H1 (cell line): ENCODE measurements at regions not wholly inside any gene's neighbourhood (a gene's known extent, or its start where the extent isn't known, plus 50 kb on each side); places are given as distances from the start of the nearest gene placed in this dataset.

Experiments
- EP300 ChIP-seq, 2 experiments: IDR thresholded peaks; 1 replicate in 1 of 2; 2 replicates in 1 of 2; pipeline ENCODE4 v1.6.1; 2011 to 2012; ENCODE audit warnings: low read depth in 2 of 2, low read length in 2 of 2, mild to moderate bottlenecking in 2 of 2, borderline replicate concordance in 1 of 2, inconsistent platforms in 1 of 2, moderate library complexity in 1 of 2
- EZH2 ChIP-seq: fragments of 200-600 bp; sonication (generic); IDR thresholded peaks from 2 replicates; pipeline ENCODE4 v1.7.1; 2012; ENCODE audit warnings: low read depth, mild to moderate bottlenecking, moderate library complexity, low read length, inconsistent platforms; ENCODE audit not compliant: severe bottlenecking
- HDAC2 ChIP-seq, 2 experiments: fragments of 300-600 bp in 1 of 2; sonication (generic) in 1 of 2; IDR thresholded peaks; 2 replicates each; pipeline ENCODE4 v1.6.1; 2011 to 2012; ENCODE audit warnings: low read depth in 2 of 2, low read length in 2 of 2, mild to moderate bottlenecking in 2 of 2, moderate library complexity in 2 of 2, borderline replicate concordance in 1 of 2, inconsistent platforms in 1 of 2
- NANOG ChIP-seq: IDR thresholded peaks from 2 replicates; pipeline ENCODE4 v1.6.1; 2011; ENCODE audit warnings: low read length, low read depth, mild to moderate bottlenecking, inconsistent platforms; ENCODE audit not compliant: insufficient read depth, poor library complexity, severe bottlenecking
- RAD21 ChIP-seq, 2 experiments: IDR thresholded peaks in 1 of 2; conservative IDR thresholded peaks in 1 of 2; 2 replicates each; pipeline ENCODE4 v1.6.1; 2011; ENCODE audit warnings: low read depth in 2 of 2, low read length in 2 of 2, improper control_type of control experiment in 1 of 2, inconsistent platforms in 1 of 2, mild to moderate bottlenecking in 1 of 2, moderate library complexity in 1 of 2
- RNF2 ChIP-seq: fragments of 200-900, 300-1000 bp; sonication (generic); IDR thresholded peaks from 2 replicates; pipeline ENCODE4 v1.7.1; 2016; ENCODE audit warnings: borderline replicate concordance, low read depth, mild to moderate bottlenecking, antibody characterized with exemption, low read length; ENCODE audit not compliant: poor library complexity, severe bottlenecking; ENCODE audit errors: missing control alignments
- SIX5 ChIP-seq: IDR thresholded peaks from 2 replicates; pipeline ENCODE4 v1.6.1; 2011; ENCODE audit warnings: mild to moderate bottlenecking, low read depth, low read length
- TF ChIP-seq, protein P1 (sequence below): fragments of 300-600 bp; sonication (generic); IDR thresholded peaks from 2 replicates; pipeline ENCODE4 v1.7.1; 2012; ENCODE audit warnings: low read length, moderate library complexity, mild to moderate bottlenecking, inconsistent platforms; ENCODE audit not compliant: insufficient replicate concordance

DNA sequence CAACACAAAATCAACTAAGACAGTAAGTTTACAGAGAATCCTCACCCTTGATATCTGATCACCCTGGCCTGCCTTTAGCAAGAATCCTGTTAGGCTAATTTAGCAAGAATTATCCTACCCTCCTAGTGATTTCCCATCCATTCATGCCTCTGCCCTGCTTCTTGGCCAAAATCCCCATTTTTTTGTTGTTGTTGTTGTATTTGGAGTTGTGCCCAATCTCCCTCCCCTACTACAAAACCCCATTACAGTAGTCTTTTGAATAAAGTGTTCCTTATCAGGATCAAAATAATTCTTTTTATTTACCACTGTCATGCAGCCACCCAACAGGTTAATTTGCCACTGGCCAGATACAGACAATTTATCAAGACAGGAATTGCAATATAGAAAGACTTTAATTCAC, 58.5 kb upstream of the CLINT1 start (continued):
- TF ChIP-seq, protein P1, sequence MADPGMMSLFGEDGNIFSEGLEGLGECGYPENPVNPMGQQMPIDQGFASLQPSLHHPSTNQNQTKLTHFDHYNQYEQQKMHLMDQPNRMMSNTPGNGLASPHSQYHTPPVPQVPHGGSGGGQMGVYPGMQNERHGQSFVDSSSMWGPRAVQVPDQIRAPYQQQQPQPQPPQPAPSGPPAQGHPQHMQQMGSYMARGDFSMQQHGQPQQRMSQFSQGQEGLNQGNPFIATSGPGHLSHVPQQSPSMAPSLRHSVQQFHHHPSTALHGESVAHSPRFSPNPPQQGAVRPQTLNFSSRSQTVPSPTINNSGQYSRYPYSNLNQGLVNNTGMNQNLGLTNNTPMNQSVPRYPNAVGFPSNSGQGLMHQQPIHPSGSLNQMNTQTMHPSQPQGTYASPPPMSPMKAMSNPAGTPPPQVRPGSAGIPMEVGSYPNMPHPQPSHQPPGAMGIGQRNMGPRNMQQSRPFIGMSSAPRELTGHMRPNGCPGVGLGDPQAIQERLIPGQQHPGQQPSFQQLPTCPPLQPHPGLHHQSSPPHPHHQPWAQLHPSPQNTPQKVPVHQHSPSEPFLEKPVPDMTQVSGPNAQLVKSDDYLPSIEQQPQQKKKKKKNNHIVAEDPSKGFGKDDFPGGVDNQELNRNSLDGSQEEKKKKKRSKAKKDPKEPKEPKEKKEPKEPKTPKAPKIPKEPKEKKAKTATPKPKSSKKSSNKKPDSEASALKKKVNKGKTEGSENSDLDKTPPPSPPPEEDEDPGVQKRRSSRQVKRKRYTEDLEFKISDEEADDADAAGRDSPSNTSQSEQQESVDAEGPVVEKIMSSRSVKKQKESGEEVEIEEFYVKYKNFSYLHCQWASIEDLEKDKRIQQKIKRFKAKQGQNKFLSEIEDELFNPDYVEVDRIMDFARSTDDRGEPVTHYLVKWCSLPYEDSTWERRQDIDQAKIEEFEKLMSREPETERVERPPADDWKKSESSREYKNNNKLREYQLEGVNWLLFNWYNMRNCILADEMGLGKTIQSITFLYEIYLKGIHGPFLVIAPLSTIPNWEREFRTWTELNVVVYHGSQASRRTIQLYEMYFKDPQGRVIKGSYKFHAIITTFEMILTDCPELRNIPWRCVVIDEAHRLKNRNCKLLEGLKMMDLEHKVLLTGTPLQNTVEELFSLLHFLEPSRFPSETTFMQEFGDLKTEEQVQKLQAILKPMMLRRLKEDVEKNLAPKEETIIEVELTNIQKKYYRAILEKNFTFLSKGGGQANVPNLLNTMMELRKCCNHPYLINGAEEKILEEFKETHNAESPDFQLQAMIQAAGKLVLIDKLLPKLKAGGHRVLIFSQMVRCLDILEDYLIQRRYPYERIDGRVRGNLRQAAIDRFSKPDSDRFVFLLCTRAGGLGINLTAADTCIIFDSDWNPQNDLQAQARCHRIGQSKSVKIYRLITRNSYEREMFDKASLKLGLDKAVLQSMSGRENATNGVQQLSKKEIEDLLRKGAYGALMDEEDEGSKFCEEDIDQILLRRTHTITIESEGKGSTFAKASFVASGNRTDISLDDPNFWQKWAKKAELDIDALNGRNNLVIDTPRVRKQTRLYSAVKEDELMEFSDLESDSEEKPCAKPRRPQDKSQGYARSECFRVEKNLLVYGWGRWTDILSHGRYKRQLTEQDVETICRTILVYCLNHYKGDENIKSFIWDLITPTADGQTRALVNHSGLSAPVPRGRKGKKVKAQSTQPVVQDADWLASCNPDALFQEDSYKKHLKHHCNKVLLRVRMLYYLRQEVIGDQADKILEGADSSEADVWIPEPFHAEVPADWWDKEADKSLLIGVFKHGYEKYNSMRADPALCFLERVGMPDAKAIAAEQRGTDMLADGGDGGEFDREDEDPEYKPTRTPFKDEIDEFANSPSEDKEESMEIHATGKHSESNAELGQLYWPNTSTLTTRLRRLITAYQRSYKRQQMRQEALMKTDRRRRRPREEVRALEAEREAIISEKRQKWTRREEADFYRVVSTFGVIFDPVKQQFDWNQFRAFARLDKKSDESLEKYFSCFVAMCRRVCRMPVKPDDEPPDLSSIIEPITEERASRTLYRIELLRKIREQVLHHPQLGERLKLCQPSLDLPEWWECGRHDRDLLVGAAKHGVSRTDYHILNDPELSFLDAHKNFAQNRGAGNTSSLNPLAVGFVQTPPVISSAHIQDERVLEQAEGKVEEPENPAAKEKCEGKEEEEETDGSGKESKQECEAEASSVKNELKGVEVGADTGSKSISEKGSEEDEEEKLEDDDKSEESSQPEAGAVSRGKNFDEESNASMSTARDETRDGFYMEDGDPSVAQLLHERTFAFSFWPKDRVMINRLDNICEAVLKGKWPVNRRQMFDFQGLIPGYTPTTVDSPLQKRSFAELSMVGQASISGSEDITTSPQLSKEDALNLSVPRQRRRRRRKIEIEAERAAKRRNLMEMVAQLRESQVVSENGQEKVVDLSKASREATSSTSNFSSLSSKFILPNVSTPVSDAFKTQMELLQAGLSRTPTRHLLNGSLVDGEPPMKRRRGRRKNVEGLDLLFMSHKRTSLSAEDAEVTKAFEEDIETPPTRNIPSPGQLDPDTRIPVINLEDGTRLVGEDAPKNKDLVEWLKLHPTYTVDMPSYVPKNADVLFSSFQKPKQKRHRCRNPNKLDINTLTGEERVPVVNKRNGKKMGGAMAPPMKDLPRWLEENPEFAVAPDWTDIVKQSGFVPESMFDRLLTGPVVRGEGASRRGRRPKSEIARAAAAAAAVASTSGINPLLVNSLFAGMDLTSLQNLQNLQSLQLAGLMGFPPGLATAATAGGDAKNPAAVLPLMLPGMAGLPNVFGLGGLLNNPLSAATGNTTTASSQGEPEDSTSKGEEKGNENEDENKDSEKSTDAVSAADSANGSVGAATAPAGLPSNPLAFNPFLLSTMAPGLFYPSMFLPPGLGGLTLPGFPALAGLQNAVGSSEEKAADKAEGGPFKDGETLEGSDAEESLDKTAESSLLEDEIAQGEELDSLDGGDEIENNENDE, result no peak
- TF ChIP-seq RAD21 (IDR thresholded peaks at IDR 0.05 in 1 of 2, conservative IDR thresholded peaks at IDR 0.05 in 1 of 2; ENCODE audit: low read depth in 2 of 2, low read length in 2 of 2), result no peak
- no peak for TF ChIP-seq EP300 (IDR thresholded peaks at IDR 0.05; ENCODE audit: borderline replicate concordance in 1 of 2, low read depth in 2 of 2, low read length in 2 of 2)
- TF ChIP-seq RNF2, result no peak
- no peak for TF ChIP-seq EZH2
- TF ChIP-seq NANOG, result no peak
- TF ChIP-seq SIX5, result no peak
- no peak for TF ChIP-seq HDAC2 (IDR thresholded peaks at IDR 0.05; ENCODE audit: borderline replicate concordance in 1 of 2, low read depth in 2 of 2, low read length in 2 of 2)
